HG03196 (cell line): ENCODE measurements at regions not wholly inside any gene's neighbourhood (a gene's known extent, or its start where the extent isn't known, plus 50 kb on each side); places are given as distances from the start of the nearest gene placed in this dataset.
"Not testable (repeated sequence)": the region's sequence is repeated elsewhere in the genome, so short reads cannot be mapped to it uniquely, and the experiment has no call there.

Source experiments
- ATAC-seq: cut with Tn5 transposase; IDR thresholded peaks from one replicate; pipeline ENCODE4 v1.9.1; 2021; ENCODE audit not compliant: unreplicated experiment

DNA sequence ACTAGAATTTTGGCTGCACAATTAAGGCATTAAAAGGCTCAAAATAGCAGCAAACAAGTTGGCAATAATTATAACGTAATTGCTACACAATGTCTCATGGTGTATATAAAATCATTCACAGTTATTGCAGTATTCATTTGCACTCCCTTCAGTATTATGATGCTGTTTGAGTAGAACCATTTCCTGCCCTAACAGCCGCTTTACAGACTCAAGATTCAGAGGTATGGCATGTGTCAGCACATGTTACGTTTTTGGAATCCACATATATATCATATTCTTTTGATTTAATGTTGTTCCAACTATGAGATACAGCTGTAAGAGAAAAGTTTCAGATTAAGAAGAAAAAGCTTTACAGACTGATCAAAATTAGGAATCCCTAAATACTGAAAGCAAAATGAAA, 56.3 kb upstream of the NCKAP5 start:
- no peak for ATAC-seq

GRCh38 chr2:133627741-133628140, 59.5 kb upstream of the NCKAP5 start:
- no peak for ATAC-seq

DNA sequence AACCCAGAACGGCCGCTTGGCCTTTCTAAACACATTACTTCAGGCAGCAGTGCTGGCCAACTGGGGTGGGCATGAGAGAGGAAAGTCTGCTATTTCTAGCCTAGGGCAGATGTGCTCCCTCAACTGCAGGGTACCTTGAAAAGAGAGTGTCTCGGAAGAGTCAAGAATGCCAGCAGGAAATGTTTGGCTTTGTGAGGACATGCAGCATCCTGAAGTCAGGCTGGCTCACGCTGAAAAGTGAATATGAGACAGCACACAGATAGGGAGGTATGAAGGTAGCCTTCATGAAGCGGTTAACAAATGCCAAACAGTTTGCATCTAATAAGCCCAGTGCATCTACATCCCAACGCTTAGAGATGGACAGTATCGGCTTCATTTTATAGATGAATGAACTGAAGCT, 65.0 kb upstream of the NCKAP5 start:
- ATAC-seq = no peak

DNA sequence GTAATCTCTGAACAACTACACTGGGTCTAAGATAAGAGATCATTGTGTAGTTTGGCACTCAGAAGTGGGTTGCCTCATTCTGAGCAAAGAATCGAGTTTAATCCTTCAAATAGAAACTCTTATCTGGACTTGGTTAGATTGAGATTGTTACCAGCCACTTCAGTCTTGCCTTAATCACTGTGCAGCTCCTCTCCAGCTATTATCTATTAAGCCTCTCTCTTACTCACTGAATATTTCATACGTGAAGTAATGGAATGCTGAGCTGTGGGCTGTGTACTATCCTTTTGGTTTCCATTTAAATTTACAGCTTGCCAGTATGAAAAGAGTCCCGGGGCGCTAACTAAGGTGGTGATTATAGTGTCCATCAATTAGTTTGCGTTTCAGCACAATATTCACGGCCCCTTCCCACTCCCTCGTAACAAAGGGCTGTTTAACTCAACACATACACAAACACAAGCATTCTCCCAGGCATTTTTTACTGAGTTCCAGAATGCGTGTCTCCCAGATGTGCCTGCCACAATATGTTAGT, 65.7 kb upstream of the NCKAP5 start:
- ATAC-seq = no peak

DNA sequence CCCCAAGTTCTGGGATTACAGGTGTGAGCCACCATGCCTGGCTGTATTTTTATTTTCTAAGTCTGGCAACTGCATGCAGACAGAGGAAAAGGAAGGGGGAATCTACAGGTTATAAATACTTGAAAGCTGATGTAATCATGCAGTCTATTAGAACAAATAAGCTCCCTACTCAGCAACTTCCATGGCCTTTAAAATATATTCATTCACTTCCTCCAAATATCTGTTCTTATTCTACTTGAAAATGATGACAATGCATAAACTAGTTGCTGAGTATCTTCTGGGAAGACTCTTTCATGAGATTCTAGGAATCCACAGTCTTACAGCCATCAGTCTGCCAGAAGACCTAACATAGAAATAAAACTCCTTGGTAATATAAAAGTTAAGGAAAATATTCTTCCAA, 66.9 kb upstream of the NCKAP5 start:
- no peak for ATAC-seq

DNA sequence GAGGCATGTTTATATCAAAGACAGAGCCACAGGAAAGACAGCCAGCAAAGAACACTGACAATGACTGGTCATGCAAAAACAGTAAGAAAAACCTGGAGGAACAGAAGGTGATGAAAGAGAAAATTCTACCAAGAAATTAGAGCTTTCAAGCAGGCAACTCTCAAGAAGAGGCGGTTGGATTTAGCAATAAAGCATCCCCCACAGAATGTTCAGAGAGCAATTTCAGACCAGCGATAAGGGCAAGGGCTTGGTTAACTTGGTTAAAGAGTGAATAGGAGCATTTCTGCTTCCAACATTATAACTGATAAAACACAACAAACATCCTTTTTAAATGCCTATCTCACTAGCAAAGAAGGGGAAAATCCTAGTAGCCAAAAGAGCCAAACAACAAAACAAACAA, 68.0 kb upstream of the NCKAP5 start:
- ATAC-seq = no peak

DNA sequence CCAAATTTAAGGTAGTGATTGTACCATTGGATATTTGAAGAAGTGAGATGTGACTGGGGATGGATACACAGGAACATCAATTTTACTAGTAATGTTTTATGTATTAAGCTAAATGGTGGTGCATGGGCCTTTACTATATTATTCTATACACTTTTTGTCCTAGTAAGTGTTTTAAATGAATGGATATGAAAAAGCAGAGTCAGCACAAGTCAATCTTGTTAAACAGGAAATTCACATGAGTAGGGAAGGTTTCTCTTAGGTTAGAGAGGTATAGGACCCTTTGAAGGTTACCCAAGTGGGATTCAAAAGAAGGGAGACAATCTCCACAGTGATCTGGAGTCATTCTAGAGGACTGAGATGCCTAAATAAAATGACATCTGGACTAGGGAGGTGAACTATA, 71.8 kb upstream of the NCKAP5 start:
- ATAC-seq = no peak

DNA sequence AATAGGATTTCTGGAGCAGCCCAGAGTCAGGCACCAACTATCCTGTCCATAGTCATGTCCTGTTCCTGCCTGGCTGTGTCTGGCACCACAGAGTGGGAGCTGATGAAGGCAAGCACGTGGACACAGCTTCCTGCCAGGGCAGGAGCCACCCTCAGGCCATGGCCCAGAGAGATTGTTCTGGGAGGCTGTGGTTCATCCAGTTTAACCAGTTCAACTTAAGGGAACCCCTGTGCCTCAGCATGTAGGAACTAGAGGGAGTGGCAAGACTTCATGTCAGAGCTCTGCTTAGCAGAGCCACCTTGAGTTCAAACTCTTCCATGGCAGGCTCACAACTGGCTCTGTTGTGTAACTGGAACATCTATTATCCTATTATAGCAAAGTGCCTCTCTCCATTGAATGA, 73.2 kb upstream of the NCKAP5 start:
- no peak for ATAC-seq

- no peak for ATAC-seq
These were observed 73.9 kb upstream of the NCKAP5 start for GRCh38 chr2:133641942-133642725.

- no peak for ATAC-seq
These were observed 74.5 kb upstream of the NCKAP5 start for GRCh38 chr2:133642791-133643191.

DNA sequence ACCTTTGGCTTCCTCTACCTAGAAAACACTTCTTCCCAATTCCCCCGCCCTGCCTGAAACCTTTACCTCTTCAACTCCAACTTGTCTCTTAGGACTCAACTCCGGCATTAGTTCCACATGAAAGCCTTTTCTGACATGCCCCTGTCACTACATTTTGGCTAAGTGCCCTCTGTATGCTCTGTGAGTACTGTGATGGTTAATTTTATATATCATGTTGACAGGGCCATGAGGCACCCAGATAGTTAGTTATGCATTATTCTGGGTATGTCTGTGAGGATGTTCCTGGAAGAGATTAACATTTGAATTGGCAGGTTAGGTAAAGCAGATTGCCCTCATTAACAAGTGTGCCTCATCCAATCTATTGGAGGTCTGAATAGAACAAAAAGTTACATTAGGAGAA, 75.6 kb upstream of the NCKAP5 start:
- ATAC-seq = no peak

DNA sequence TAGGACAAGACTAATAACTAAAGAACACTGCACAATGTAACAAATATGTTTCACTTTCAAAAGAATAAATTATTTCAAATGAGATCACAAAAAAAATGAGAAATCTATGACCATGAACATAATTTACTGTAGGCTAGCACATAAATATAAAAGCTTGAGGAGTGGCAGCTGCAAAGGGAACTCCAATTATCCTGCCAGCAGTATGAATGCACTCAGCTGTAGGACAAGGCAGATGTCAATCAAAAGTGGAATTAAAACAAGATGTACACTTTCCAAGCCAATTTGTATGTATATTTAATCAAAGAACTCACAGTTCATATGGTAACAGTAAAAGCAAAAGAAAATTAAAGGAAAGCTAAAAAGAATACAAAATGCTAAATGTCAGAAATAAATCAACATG, 76.6 kb upstream of the NCKAP5 start:
- ATAC-seq = no peak

DNA sequence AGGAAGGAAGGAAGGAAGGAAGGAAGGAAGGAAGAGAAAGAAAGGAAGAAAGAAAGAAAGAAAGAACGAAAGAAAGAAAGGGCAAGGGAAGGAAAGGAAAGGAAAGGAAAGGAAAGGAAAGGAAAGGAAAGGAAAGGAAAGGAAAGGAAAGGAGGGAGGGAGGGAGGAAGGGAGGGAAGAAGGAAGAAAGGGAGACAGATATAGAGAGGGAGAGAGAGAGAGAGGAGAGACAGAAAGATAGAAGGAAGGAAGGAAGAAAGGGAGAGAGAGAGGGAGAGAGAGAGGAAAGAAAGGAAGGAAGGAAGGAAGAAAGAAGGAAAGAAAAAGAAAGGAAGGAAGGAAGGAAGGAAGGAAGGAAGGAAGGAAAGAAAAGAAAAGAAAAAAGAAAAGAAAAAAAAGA, 79.1 kb upstream of the NCKAP5 start:
- ATAC-seq = not testable (repeated sequence)

- no peak for ATAC-seq
These were observed 83.6 kb upstream of the NCKAP5 start for GRCh38 chr2:133651861-133652260.

DNA sequence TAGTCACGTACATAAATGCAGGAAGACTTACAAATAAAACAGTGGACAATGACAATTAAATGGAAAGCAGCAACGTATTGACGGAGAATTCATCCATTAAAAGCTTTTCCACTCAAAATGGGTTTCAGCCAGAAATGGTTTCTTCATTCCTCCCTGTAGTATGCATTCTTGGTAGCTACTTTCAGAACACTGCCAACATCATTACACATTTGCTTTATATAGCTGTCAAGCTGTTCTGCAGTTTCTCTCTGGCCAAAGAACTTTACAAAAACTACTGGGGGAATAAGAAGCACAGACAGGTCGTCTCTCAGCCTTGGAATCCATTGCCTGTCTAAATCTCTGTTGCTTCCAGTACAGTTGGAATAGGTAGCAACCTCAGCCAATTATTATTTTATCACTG, 84.1 kb upstream of the NCKAP5 start:
- ATAC-seq = no peak

DNA sequence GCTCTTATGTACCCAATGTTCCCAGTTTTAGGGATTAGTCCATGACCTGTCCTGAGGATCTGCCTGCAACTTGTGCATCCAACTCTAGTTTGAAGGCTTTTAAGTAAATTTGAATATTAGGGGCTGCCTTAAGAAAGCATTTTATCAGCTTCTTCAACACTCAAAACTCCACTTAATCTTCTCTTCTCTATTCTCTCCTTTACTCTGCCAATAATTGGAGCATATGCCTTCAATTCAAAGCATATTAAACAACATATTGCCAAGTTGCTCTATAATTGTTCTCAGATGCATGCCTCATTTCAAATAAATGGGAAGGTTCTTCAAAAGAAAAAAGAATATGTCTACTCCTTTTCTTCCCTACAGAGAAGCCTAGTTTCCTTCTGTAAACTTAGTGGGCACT, 84.8 kb upstream of the NCKAP5 start:
- ATAC-seq = no peak

- ATAC-seq = no peak
These were observed 86.7 kb upstream of the NCKAP5 start for GRCh38 chr2:133654949-133655348.

- no peak for ATAC-seq
These were observed 87.3 kb upstream of the NCKAP5 start for GRCh38 chr2:133655610-133656009.

DNA sequence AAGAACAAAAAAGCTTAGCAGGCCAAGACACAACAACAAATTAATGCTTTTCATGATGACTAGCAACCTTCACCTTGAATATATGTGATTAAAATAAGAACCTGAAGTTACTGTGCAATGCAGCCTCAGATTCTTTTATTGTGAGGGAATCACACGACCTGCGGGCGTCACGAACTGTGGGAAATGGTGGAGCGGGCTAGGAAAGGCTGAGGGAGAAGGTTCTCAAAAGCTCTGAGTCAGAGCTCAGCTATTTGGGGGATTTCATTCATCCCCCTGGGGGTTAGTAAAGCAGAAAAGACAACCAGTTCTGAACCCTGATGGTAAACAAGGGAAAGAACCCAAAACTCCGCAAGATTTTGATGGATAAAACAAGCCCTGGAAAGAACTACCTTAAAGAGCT, 89.3 kb upstream of the NCKAP5 start:
- ATAC-seq = no peak

GRCh38 chr2:133658020-133658903, 90.0 kb upstream of the NCKAP5 start:
- ATAC-seq = no peak

DNA sequence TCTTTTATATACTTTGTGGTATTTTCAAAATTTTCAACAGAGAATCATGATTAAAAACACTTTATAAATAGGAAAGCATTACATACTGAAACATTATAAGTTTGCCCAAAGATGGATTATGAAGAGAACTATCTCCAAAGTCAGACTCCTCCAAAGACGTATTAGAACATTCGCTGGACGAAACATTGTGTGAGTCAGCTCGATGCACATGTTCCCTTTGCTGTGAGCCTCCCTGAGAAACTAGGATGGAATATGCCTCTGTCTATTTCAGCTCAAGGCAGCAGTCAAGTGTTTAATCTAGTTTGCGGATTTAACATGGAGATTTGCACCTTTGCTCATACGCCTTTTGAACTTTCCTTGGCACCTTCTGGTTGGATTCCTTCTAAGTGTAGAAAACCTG, 92.2 kb upstream of the NCKAP5 start:
- no peak for ATAC-seq

DNA sequence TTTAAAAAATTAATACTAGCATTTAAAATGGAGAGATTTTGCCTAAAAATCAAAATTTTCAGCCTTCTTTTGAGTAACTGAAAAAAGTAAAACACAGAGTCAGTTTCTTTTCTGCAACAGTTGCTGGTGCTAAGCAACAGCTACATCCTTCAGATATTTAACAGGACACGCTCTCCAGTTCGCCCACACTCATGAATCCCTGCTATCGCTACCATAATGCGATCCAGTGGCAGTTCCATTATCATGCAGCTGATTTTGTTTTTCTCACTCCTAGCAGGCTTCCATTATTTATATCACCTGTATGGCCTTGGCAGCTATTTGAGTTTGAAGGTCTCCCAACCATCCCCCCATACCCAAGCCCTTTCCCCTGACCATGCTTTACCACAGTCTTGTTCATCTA, 93.1 kb upstream of the NCKAP5 start:
- ATAC-seq = no peak
